SK-N-SH (cell line): ENCODE measurements at regions not wholly inside any gene's neighbourhood (a gene's known extent, or its start where the extent isn't known, plus 50 kb on each side); places are given as distances from the start of the nearest gene placed in this dataset.

Experiments
- EP300 ChIP-seq, 2 experiments: IDR thresholded peaks; 2 replicates each; pipeline versions ENCODE4 v1.4.0 to v1.6.1; 2012; ENCODE audit warnings: borderline replicate concordance in 1 of 2, low read depth in 1 of 2, low read length in 1 of 2
- SMC3 ChIP-seq: IDR thresholded peaks from 2 replicates; pipeline ENCODE4 v1.6.1; 2012; ENCODE audit warnings: low read depth, low read length, improper control_type of control experiment

- TF ChIP-seq EP300 (IDR thresholded peaks at IDR 0.05; ENCODE audit: borderline replicate concordance in 1 of 2, low read depth in 1 of 2, low read length in 1 of 2) (no peak), SMC3 (no peak)
Observed at GRCh38 chr16:52611817-52612673, 65.1 kb upstream of the TOX3 start.
